RCC 7860 (cell line): ENCODE measurements at regions not wholly inside any gene's neighbourhood (a gene's known extent, or its start where the extent isn't known, plus 50 kb on each side); places are given as distances from the start of the nearest gene placed in this dataset.

Experiments
- DNase-seq: peaks from one replicate; pipeline ENCODE4 v3.0.0-alpha.2; 2015; ENCODE audit warnings: low spot score
- FAIRE-seq: peaks from 2 replicates; lab custom pipeline; 2012; peaks lifted over from hg19 to GRCh38; lab: Jason Lieb, UNC

GRCh38 chr4:186885289-186885688 lies 161.6 kb upstream of the FAT1 start:
- FAIRE-seq: no peak
- DNase-seq: no peak

DNA sequence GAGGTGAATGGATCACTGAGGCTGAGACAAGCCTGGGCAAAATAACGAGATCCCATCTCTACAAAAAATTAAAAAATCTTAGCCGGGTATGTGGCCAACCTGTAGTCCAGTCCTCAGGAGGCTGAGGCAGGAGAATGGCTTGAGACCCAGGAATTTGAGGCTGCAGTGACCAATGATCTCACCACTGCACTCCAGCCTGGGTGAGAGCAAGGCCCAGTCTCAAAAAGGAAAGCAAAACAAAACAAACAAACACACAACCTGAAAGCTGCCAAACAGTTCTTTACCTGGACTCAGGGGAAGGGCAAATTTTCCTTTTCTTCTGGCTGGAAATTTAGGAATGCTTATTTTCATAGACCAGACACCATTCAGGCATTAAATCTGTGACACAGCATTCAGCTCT lies 163.1 kb upstream of the FAT1 start:
- FAIRE-seq (no peak), DNase-seq (no peak)

DNA sequence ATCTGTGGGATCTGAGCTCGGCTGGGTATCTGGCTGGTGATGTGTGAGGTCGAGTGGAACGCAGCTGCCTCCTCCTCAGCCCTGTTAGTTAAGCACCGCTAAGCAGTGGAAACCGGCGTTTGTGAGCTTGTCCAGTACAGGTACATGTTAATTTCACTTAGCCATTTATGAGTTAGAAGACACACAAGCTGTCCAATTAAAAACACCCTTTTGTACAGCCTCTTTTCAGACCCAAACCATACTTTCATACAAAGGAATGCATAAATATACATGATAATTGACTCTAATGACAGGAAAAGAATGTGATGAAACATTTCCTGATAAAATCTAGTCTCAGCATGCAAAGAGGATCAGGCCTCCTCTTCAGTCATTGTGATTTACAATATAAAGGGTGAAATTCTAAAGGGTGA lies 163.6 kb upstream of the FAT1 start:
- FAIRE-seq (no peak), DNase-seq (no peak)

DNA sequence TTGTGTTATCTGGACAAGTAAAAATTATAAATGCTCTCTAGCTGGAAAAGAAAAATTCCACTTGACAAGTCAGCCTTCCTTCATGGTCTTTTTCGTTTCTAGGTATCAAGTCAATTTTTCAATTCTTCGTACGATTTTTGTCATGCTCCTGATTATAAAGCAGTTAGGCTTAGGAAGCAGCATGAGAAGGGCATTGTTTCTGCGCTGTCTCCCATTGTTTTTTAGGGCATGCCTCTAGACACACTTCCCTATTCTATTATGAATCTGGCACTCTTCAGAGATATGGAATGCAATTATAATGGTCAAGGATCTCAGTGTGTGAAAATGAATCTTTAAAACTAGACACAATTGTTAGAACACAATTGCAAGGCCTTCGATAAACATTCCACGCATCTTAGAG lies 164.1 kb upstream of the FAT1 start:
- FAIRE-seq: no peak
- DNase-seq: no peak

- no peak for FAIRE-seq
- DNase-seq: no peak
Observed at GRCh38 chr4:186889876-186890643, 166.4 kb upstream of the FAT1 start.

DNA sequence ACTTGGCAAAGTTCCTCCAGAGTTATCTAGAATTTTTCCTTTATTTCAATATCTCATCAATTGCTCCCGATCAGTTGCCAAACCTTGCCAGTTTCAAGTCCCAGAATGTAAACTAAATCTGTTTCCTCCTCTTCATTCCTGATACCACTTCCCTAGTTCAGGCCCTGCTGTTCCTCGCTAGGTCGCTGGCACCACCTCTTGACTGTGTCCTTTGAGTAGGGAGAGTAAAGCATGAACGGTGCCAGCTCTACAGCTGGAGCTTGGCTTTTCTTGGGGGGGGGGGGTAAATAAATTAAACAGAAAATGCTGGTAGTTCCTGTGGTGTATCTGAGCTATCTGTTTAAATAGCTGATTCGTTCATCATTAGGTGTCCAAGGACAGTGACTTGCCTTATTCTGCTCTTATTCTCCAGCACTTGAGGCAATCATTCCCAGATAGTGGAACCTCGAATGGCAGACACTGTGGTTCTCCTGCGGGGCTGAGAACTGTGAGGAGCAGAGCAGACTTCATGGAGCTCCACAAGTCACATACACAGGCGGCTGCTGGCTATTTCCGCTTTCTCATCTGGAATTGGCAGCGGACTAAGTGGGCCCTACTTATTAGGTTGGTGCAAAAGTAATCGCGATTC lies 168.3 kb upstream of the FAT1 start:
- DNase-seq (no peak), FAIRE-seq (no peak)

- no peak for DNase-seq
- FAIRE-seq: no peak
Observed at GRCh38 chr4:186898367-186898766, 174.7 kb upstream of the FAT1 start.

DNA sequence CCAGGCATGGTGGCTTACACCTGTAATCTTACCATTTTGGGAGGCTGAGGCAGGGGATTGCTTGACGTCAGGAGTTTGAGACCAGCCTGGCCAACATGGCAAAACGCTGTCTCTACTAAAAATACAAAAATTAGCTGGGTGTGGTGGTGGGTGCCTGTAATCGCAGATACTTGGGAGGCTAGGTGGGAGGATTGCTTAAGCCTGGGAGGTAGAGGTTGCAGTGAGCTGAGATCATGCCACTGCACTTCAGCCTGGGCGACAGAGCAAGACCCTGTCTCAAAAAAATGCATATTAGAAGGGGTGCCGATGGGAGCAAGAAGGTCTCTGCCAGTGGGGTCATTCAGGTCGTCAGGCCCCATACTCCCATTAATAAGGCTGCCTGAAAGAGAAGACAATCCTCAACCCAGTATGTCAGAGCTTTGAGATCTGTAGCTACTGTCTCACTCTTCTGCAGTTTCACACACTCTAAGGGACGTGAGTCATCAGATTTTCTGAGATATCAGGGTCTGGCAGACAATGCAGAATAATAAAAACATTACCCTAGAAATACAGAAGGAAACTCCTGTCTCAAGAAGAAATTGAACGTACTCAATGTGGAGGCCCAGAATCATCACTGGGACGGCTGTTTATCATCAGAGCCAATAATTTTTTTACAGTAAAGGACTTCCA lies 176.7 kb upstream of the FAT1 start:
- DNase-seq (peak; percentile 11), FAIRE-seq (no peak)

DNA sequence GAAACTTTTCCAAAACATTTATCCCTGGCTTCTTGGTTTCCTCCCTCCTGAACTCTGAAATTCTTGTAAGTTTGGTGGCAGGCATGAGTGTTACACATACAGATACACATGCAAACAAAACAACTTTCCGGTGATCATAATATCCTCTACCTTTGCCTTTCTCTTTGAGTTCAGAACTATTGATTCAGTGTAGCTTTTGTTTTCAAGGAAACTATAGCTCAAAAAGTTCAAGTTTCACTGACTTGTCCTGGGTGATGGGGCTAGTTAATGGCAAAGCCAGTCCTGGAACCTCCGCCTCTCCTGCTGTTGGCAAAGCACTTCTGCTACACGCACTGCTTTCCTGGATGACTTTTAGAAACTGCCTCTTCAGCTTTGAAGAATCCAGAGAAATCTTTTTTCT lies 177.3 kb upstream of the FAT1 start:
- DNase-seq (no peak), FAIRE-seq (no peak)

DNA sequence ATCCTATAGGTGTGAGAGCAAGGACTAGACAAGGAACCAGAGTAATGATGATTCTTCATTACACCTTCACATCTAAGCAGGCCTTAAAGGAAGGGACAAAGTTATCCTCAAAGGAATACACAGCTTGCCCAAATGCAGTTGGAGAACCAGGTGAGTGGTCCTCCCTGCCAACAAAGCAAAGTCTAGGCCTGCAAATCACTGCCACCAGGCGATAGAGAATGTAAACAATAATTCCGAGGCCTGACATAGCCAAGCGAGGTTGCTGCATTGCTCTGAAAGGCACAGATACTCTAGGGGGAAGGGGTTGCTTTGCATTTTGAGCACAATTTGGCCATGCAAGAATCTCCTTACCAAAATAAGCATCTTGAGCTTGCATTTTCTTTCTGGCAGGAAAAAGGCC lies 178.2 kb upstream of the FAT1 start:
- DNase-seq: no peak
- FAIRE-seq: no peak

- no peak for FAIRE-seq
- DNase-seq: no peak
Observed at GRCh38 chr4:186902361-186902760, 178.7 kb upstream of the FAT1 start.

GRCh38 chr4:186904101-186904500 lies 180.4 kb upstream of the FAT1 start:
- peak; percentile 34 for DNase-seq

DNA sequence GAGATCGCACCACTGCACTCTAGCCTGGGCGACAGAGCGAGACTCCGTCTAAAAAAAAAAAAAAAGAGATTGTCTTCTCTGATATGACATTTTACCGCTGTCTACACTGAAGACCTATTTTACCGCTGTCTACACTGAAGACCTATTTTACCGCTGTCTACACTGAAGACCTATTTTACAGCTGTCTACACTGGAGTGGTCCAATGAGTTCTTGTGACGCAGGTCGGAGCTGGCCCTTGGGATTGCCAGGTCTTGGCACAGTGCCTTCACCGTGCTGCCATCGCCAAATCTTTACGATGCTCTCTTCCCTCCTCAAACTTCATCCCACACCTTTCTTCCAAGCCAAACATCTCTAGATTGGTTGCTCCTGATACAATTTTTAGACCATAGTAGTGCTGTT lies 183.1 kb upstream of the FAT1 start:
- DNase-seq (no peak), FAIRE-seq (no peak)

More at GRCh38 chr4:186904101-186904500, 180.4 kb upstream of the FAT1 start:
- FAIRE-seq: no peak

DNA sequence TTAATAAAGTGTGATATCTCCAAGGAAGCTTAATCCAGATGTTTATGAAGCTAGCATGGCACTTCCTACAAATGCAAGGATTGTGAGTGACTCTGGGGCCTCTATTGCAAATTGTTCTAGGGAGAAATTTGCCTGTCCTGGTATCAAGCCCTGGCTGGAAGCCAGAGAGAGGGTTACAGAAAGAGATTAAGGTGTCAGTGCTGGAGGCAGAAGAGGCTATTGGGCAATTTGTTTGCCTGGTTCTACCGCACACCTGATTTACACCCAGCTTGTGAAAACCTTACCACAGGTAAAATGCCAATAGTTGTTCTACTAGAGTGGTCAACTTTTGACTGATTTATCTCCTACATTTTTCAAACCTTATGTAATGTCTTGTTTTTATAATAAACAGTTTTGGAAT lies 186.7 kb upstream of the FAT1 start:
- FAIRE-seq: no peak
- no peak for DNase-seq

DNA sequence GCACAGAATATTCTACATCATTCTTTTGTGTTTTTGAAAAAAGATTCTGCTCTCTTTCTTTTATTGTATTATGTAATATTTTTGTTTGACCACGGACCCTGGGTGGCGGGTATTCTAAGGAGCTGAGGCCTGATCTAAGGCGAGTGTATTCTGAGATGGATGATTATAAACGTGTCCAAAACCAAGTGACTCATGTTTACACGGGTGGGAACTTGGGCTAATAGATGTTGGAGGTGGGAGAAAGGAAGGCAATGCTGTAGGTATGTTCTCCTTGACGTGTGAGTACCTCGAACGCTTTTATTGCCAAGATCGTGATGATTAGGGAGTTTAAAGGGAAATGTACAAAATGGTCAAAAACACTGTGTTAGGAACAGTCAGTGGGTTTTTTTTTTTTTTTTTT lies 188.9 kb upstream of the FAT1 start:
- FAIRE-seq: no peak
- no peak for DNase-seq

DNA sequence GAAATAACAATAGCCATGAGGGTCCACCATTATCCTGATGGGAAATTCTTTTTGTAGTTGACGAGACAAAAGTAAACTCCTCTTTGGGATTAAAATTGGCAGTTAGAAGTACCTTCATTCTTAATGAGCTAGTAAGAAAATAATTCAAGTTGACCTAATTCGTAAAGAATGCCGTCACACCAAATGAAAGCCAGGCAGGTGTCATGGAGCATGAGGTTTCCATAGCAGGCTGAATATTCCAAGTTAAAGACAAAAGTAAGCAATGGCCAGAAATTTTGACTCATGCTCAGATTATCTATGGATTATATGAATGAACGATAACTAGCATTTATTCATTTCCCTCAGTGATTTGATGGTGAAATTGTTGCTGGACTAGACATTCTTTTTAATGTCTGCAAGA lies 192.2 kb upstream of the FAT1 start:
- no peak for FAIRE-seq
- no peak for DNase-seq

DNA sequence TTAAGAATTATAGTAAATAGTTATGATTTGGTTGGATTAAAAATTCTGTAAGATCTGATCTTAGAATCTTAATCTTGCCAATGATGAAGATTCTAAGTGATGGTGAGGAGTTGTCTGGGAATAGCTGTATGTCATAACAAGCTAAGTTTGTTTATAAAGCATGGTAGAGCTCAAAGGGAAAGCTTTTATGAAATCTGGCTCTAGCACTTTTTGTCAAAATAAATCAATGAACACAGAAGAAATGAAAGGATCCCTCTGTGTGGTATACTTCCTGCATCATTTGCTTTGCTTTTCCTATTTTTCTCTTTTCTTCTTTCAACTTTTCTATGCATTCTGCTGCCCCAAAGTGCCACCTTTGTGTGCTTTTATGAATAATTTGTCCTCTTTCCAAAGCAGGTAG lies 193.5 kb upstream of the FAT1 start:
- no peak for DNase-seq
- FAIRE-seq: no peak

DNA sequence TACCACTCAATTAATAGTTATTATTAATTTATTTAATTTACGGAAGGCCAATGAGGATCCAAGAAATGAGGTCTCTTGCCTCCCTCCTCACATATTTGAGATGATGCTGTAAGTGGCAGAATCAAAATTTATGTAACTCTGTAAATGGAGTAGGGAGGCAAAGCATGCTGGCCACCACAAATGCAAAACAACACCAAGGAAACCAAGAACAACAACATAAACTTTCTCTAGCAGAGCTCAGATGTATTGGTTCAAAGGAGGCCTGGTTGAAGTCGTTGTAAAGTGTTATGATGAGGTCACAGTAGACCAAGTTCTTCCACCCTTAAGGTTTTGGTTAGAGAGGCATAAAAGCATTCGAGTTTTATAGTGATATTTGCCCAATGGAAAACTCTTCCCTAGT lies 194.8 kb upstream of the FAT1 start:
- DNase-seq (no peak), FAIRE-seq (no peak)

DNA sequence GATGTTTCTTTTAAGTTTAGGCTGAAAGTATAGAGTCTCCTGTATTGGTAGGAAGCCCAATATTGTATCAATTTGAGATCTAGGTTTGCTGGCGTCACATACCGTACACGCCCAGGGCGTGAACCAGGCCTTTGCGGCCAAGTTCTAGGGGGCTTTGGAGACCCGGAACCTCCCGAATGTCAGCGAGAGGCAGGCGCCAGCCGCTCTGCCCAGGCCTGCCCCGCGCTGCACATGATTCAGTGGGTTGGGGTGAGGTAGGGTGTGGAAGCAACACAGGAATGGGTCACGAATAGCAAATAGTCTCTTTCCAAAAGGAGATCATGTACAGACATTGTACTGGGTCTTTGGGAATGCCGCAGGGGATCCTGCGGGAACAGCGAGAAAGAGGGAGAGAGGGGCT lies 195.7 kb upstream of the FAT1 start:
- FAIRE-seq: no peak

GRCh38 chr4:186920483-186920882 lies 196.8 kb upstream of the FAT1 start:
- FAIRE-seq (no peak), DNase-seq (no peak)

More for the DNA sequence above, 195.7 kb upstream of the FAT1 start:
- DNase-seq: no peak

GRCh38 chr4:186920992-186921391 lies 197.3 kb upstream of the FAT1 start:
- FAIRE-seq: no peak
- DNase-seq: no peak

- FAIRE-seq (no peak), DNase-seq (no peak)
Observed at GRCh38 chr4:186924723-186925122, 201.1 kb upstream of the FAT1 start.
